Midbrain (tissue), 1 donor: ENCODE measurements at regions not wholly inside any gene's neighbourhood (a gene's known extent, or its start where the extent isn't known, plus 50 kb on each side); places are given as distances from the start of the nearest gene placed in this dataset.
"Not testable (repeated sequence)": the region's sequence is repeated elsewhere in the genome, so short reads cannot be mapped to it uniquely, and the experiment has no call there.

Experiments
- DNase-seq: peaks from one replicate; lab custom pipeline; 2025; lab: John Stamatoyannopoulos, UW

DNA sequence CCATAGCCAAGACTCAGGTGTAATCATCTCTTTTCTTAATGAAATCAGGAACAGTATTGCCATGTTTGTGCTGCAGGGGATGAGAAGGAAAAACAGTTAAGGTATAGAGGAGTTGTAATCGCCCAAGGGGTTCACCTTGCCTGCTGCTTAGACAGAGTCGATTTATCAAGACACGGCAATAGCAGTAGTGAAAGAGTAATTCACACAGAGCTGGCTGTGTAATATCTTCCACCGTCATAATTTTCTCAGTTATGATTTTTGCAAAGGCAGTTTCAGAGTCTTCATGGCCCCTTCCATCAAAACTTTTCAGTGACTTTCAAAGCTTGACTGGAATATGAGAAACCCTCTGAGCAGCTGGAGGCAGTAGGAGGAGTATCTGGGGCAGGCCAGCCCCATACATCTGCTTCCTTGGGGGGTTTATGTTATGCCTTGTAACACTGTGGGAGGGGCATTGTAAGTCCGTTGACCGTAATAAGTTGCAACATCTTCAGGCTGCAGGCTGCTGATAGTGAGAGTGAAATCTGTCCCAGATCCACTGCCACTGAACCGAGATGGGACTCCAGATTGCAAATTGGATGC, 605.4 kb downstream of the RPIA start:
- not testable (repeated sequence) for DNase-seq

DNA sequence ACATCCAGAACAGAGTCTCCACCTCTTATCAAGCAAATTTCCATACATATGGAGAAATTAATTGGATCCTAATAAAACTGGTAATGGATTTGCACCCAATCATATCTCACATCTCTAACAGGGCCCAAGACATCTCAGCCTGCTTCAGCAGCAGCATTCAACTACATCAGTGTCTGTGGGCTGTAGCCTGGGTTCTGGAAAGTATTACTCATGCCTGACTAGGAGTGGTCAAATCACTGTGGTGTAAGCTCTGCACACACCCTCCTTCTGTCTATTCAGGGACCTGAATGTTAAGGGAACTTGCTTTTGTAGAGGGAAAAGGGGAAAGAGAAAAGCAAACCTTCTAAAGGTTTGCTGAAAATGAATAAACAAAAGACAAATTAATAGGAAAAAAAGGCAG, 607.7 kb downstream of the RPIA start:
- DNase-seq: not testable (repeated sequence)

DNA sequence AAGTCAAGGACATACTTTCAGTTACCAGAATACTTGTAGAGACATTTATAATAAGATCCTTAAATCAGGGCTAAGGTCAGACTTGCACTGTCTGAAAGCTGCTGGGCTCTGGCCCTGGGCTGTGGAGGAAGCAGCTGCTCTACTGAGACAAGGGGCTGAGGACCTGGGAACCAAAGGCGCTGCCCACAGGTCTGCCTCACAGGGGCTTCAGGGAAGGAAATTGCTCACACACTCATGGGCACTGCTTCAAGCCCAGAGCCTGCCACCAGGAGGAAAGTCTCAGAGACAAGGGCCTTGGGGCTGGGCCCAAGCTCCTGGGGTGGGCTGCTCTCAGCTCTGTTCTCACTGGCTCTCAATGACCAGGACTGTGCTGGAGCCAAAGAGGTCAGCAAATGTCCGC, 614.1 kb downstream of the RPIA start:
- not testable (repeated sequence) for DNase-seq

DNA sequence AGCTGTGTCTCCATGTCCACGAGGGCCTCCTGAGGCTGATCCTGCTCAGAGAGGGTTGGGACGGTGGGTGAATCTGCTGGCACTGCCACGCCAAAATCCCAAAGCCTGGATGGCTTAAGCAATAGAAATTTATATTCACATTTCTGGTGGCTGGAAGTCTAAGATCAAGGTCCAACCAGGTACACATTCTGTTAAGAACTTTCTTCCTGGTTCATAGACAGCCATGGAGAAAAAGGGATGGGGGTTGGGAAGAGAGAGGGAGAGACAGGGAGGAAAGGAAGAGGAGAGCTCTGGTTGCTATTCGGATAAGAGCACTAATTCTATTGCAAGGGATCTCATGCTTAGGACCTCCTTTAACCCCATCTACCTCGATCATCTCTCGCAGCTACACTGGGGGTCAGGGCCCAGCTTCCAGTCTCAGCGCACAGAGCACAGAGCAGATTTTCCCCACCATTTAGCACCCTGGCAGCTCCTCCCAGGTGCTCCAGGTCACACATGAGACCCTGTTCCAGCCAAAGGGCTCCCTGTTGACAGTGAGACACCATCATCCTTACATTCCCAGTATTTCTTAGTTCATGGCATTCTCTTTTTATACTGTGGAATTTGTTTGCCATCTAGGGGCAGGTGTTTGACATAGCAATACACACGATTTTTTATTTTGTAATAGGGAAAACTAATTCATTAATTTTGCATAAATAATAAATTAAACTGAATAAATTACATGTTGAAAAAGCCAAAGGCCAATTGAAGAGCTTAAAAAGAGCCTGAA, 615.6 kb downstream of the RPIA start:
- DNase-seq: not testable (repeated sequence)

DNA sequence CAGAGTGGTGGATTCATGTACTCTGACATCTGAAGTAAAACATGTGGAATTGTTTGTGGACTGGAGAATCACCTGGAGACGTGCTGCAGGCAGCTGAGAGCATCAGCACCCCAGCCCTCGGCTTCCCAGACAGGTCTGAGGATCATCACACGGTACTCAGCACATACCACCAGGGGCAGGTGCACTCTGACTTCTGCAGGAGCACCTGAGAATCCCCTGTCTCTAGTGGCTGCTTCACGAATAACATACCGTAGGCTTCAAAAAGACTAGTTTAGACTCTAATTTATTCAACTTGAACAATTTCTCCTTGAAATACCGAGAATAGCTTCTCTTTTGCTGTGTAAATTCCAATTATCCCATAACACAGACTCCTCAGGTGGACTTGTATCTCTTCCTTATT, 627.5 kb downstream of the RPIA start:
- DNase-seq: not testable (repeated sequence)

DNA sequence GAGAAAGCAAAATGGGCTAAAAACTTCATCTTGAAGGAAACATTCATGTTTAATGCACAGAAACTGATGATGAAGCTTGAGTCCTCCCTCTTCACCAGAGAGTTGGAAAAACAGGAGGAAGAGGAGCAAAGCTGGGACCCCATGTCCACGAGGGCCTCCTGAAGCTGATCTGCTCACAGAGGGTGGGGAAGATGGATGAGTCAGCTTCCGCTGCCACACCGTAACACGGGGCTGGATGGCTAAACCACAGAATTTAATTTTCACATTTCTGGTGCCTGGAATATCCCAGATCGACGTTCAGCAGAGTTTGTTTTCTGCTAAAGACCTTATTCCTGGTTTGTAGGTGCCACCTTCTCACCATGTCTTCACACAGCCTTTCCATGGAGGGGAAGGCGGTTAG, 634.4 kb downstream of the RPIA start:
- not testable (repeated sequence) for DNase-seq

DNA sequence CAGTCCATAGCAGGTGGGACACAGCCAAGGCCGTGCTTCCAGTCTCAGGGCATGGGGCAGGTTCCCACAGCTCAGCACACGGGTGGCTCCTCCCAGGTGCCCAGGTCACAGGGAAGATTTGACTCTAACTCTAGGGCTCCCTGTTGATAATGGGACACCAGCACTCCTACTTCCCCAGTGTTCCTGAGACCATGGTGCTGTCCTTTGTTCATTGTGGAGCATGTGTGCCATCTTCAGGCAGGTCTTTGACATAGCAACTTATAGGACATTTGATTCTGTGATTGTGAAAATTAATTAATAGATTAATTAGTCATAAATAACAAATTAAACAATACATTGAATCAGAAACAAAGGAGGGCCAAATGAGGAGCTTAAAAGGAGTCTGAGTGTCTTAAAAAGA, 635.0 kb downstream of the RPIA start:
- not testable (repeated sequence) for DNase-seq

DNA sequence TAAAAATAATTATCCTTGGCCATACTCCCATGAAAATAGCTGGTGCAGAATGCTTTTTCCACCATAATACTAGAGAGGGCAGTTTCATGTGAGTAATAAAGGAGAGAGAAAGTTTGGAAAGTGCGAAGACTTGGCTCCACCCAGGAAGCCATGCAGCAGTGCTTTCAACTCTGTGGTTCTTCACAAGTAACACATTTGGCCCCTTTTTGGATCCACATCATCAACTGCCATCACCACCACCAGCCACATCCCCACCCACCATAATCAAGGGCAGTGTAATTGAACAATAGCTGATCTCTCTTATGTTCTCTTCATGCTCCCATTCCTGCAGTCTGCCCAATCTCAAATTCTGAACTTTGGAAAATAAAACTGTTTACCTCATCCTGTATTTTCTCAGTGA, 637.3 kb downstream of the RPIA start:
- DNase-seq: not testable (repeated sequence)
